ENCODE measurements at regions not wholly inside any gene's neighbourhood (a gene's known extent, or its start where the extent isn't known, plus 50 kb on each side); places are given as distances from the start of the nearest gene placed in this dataset.

DNA sequence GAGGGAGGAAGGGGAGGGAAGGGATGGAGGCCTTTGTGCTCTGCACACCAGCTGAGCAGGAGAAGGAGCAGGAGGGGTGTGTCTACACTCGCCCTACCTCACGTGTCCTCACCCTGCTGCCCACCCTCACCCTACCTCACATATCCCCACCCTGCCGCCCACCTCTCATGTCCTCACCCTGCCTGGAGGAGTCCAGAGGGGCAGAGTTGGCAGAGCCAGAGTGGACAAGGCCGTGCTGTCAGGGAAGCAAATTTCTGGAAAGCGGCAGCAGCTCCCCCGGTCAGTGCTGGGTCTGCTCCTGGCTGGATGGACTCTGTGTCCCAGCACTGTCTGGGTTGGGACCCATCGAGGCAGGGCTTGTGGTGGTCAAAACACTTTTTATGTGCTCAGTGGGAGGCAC, 799.6 kb downstream of the BRD1 start:
- no peak for DNase-seq

DNA sequence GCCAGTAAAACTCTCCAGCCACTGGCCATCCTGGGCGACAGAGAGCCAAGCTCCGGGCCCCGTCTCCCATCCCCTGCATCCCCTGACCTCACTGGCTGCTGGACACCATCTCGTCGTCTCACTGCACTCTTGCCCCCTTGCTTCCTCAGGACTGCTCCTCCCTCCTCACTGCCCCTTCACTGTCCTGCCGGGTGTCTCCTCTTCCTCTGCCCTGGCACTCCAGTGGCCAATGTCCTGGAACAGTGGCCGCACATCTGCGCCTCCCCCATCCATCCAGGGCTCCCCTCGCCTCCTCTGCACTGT, 800.4 kb downstream of the BRD1 start:
- no peak for DNase-seq

DNA sequence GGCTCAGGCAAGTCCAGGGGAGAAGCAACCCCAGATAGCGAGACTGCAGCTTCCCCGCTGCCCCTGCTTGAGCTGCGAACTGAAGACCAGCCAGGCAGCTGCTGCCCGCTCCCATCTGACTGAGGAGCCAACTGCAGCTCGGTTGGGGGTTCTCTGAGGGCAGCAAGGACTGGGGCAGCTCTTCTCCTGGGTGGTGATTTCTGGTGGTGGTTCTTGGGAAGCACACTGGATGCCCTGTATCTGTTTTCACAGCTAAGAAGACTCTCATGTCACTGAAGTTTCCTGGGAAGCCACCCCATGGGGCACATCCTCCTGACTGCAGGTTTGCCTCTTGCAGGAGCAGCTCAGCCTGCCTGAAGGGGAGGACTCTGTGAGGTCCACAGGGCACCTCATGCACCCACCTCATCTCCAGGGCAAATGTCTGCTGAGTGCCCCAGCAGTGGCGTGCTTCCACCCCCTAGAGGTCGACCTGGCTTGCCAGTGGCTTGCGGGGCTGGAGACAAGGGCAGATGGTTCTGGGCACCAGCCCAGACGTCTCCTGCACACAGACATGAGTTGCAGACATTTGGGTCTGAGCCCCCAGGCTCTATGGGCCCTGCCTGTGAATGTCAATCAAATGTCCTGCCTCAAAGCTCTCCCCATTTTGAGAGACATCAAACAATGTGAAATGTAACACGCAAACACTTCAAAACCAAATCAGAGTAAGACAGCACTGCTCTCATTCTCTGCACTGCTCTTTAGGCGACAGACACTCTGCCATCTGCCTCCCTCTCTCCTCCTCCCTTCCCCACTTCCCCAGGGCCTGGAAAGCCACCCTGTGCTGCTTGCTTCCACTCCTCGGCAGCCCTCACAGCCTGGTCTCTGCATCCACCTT, 800.9 kb downstream of the BRD1 start:
- DNase-seq, result no peak

DNA sequence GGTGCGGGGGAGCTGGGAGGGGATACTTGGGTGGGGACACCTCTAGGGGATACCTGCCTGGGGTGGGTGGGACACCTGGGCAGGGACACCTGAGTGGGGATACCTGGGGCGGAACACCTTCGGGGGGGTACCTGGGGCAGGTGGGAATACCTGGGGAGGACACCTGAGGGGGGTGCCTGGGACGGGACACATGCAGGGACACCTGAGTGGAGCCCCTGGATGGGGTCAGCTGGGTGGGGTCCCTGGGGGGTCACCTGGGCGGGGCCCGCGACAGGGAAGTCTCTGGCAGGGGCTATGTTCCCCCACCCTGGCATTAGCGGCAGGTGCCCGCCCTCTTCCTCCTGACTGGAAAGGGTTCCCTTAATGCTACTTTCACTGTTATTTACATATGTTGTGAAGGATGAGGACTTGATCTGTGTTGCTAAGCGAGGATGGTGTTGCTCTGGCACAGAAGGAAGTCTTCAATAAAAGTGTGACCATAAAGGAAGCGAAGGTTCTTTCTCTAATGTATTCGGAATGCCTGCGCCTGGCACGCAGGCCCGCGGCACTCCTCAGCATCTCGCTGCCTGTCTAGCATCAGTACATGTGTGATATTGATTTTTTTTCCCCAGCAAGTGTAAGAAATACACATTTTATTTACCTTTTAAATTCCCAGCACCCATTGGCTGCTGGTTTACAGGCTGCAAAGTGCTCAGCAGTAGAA, 801.7 kb downstream of the BRD1 start:
- no peak for DNase-seq

DNA sequence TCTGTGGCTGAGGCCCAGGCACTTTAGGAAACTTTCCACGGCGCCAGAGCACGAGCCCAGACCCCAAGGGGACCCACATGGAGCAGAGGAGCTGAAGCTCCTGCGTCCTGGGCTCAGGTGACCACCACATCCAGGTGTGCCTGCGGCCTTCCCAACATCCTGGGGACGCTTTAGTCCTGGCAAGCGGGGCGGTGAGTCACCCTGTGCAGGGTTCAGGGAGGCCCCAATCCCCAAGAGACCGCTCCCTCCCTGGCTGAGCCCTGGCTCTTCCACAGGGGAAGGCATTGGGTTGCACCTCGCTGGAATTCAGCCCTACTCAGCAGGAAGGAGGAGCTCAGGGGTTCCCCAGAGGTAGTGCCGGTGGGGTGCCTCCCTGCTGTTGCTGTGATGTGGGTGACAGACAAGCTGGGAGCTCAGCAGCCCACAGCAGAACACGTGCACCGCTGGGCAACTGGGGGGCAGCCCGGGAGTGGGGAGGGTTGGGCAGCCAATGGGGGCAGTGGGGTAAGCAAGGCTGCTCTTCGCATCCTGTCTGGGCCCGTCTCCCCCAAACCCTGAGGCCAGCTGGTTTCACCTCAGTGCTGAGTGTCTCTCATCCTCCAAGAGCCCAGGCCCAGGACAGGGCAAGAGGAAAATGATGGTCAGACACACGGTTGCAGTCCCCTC, 802.8 kb downstream of the BRD1 start:
- no peak for DNase-seq

DNA sequence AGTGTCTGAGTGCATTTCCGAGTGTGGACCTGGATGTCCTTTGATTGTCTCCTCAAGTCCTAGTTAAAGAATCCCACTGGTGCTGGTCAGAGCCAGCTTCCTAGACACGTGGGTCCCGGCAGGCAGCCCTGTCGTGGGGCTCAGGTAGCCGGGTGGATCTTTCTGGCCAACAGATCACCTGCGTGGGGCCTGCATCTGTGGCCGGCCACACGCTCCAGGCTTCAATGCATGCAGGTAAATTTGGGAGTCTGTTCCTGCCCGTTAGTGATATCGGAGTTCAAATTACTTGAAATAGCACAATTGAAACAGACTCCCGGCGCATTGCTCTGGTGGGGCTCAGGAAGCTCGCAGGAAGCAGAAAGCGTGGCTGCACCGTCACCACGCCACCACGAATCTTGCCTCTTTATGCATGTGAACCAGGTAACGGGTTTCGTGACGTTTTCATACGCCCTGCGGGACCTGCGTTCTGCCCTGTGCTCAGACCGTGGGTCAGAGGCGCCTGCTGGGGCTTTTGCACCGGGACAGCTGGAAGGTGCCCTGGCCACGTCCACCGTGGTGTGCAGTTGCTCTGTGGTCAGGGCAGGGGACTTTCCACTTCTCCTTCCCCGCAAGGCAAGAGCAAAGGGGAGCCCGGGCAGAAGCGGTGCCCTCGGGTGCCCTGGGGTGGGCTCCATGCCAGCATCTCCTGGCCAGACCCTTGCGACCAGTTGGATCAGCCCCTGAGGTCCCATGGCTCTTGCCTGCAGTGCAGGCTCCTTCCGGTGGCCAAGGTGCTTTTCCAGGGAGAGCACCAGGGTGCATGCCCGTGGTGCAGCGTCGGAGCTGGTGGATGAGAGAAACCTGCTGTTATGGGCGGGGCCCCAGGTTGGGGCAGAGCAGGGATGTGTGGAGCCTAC, 803.5 kb downstream of the BRD1 start:
- DNase-seq, result no peak

- no peak for DNase-seq
These were observed 804.4 kb downstream of the BRD1 start for GRCh38 chr22:49023161-49023878.

DNA sequence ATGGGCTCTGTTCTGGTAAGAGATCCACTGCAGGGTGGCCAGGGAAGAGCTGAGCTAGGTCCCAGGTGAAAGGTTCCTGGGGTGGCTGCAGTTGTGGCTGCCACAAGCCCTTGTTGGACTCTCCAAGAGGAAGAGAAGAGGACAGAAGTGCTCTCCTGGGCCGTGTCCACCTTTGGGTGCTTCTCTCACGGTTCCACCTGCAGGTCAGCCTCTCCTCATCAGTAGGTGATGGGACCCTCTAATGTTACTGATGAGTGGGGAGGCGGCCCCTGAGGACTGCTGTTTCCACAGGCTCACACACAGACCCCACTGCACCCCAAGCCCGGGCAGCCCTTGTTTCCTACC, 804.9 kb downstream of the BRD1 start:
- DNase-seq, result no peak

- DNase-seq, result no peak
These were observed 805.5 kb downstream of the BRD1 start for GRCh38 chr22:49021926-49022815.

- no peak for DNase-seq
These were observed 806.3 kb downstream of the BRD1 start for GRCh38 chr22:49021131-49021925.

DNA sequence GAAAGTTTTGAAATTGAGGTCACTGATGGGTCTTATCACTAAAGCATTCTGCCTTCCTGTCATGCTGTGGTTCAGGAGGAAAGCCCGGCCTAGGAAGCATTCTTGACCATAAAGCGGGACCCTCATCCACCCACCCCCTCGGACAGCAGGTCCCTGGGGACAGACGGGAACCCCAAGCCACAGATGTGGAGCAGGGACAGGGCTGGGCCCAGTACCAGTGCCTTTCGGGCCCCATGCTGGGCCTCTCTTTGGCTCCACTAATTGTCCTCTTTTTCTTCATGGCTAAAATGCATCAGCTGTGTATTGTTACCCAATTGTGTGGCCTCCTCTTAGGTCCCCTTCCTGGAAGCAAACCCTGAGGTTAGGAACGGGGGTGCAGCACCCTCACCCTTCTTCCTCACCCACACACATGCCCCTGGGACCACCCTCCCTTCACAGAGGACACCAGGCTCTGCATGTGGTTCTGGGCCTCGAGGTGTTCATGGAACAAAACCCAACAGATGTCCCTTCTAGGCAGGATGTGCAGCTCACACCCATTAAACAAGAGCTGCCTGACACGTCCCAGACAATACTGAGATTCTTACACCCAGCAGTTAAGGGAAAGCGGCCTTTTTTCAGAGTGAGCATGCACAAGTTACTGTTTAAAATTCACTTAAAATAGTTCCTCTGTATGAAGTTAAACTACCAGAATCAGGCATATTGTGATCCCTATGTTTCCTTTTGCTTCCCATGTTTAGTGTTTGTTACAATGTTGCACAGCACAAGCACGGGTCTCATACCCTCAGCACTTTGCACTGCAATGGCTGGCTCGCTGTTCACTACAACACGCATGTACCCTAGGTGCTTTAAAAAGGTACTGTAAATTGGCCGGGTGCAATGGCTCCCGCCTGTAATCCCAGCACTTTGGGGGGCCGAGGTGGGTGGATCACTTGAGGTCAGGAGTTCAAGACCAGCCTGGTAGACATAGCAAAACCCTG, 807.6 kb downstream of the BRD1 start:
- DNase-seq, result no peak

DNA sequence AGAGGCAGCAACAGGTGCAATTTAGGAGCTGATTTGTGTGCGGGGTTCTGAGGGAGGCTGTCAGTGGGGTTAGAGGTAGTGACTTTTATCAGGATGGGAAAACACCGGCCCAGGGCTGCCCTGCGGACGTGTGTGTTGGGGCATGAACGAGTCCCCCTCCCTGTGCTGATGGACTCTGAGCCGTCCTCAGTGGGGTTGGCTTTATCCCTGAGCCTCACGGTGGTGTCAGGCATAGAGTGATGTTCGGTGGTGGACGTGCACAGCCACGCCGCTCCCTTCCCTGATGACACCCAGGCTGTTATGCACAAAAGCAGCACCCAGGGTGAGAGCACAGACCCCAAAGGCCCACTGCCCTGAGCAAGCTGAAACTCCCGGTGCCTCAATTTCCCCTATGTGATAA, 809.1 kb downstream of the BRD1 start:
- no peak for DNase-seq

DNA sequence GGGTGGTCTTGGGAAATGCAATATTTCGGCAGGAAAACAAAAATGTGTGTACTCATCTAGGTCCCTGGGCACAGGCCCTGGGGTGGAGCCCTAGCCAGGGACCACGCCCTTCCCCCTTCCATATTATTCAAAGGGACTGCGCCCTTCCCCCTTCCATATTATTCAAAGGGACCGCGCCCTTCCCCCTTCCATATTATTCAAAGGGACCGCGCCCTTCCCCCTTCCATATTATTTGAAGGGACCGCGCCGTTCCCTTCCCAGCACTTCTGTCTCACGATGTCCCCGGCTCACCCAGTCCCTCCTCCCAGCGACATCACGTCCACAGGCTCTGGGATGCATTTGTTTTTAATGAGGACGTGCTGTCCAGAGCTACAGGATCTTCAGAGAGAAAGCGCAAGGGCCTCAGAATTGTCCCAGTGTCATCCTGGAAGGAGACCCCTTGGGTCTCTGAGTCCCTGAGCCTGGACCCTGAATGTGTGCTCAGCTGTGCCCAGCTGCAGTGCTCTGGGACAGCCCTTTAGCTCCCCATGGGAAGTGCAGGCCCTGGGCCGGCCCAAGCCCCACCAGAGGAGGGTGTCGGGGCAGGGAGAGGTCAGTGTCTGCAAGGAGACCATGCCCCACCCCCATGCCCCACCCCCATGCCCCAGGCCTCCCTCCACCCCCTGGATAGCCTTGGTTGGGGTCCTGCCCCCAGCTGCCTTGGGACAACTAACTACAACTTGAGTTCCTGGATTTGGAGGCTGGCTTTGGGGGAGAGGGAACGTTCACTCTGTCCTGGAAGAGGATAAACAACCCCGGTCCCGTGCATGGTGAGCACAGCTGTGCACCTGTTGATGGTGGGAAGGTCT, 810.0 kb downstream of the BRD1 start:
- no peak for DNase-seq

DNA sequence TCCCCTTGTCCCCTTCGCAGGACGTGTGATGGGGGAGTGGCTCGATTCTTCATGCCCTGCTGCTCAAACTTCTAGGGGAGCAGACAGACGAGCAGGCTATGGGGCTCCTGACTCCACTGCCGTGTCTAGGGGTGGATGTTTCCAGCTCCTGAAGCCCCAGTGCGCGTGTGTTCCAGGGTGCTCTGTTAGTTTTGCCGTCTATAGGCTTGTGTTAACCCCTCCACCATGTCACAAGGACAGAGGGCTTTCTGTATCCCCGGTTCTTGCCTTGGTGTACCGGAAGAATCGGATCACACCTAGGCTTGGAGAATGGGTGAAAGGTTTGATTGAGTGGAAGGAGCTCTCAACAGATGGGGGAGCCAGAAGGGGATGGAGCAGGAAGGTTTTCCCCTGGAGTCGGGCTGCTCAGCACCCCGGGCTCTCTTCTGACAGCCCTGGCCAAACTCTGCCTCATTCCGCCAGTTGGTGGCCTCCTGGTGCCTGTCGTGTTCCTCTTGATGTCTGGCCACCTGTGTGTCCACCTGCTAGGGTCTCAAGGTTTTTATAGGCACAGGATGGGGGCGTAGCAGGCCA, 810.7 kb downstream of the BRD1 start:
- no peak for DNase-seq

DNA sequence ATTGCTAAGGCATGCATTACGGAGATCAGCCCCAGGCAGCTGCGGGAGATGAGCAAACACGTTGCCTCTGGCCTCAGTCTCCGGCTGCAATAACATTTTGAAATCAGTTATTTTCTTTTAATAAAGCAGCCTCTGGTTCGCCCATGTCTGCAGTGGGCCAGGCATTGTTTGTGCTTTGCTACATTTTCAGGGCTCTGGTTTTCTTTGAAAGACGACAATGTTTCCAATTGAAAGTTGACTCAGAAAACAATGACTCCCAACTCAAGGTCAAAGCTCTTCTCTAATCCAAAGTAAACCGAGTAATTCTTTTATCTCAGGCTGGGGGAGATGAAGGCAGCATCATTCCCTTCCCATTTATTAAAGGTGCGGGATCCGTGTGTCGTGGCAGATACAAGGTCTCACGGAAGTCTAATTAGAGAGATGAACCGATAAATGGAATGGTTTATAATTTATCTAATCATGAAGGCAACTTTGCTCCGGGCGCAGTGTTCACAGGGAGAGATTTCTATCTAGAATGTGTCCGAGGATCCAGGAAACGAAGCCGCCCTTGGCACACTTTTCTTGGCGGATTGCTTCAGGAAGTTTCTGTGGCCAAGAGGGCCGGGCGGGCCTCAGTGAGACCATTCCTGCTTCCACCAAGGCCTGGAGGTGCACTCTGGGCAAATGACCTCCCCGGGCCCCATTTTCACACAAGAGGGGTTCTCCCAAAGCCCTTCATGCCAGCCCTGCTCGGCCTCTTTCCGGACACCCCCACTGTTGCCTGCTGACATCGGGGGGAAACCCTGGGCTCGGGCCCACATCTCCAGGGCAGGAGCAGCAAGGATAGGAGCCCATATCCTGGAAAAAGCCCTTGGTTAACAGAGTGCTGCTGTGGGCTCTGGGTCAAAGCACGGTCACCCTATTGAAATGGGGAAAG, 811.4 kb downstream of the BRD1 start:
- no peak for DNase-seq

- no peak for DNase-seq
These were observed 812.2 kb downstream of the BRD1 start for GRCh38 chr22:49015459-49015858.

Data from inflammatory macrophage treated with lipopolysaccharide for 1 hour (primary cell).